Globus pallidus (tissue), 1 donor: ENCODE measurements at regions not wholly inside any gene's neighbourhood (a gene's known extent, or its start where the extent isn't known, plus 50 kb on each side); places are given as distances from the start of the nearest gene placed in this dataset.

Experiments
- DNase-seq: peaks from one replicate; pipeline ENCODE4 v3.0.0-alpha.2; 2015; ENCODE audit warnings: low spot score

DNA sequence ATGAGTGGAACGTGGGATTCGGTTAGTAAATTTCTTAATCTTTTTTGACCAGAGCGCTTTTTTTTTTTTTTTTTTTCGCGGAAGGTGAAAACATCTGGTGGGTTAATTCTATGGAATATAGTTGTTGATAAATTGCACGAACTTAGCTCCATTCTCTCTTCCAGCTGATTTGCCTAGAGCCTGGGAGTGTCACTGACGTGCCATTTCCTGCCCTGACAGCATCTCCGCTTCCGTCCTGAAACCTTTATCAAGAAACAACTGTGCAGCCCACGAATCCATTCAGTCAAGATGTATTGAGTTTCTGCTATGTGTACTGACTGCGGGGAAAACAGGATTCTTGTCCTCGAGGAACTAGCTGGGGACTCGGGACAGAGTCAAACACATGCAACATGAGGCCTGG lies 59.5 kb upstream of the TGM3 start:
- no peak for DNase-seq

DNA sequence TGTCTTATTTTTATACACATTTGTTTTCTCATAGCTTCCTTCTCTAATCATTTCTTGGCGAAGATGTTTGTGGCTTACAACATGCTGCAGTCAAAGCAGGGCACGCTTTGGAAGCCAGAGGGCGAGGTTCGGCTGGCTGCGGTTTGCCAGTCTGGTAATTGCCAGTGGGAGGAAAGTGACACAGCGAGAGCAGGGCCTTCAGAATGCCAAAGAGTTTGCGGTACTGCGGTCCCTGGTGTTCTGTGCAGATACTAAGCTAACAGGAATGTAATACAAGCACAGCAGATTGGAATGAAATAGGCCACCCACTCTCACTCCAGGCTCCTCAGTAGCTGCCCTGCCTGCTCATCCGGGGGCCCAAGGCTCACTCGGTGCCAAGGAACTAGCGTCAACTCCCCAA lies 58.7 kb upstream of the TGM3 start:
- no peak for DNase-seq

DNA sequence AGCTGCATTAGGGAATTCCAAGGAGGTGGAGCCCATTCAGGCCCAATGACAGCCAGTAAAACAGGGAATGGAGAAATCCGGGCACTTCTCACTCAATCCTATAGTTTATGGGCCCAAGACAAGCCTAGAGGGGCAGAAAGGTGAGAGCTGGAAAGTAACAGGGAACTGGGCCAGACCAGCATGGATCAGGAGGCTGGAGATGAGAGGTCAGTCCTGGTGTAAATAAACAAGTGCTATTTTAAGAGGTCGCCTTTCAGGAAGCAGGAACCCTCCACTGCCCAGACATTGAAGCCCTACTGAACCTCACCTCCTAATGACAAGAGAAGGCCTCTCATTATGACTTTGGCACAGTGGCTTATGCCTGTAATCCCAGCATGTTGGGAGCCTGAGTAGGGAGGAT lies 57.2 kb upstream of the TGM3 start:
- DNase-seq, result no peak

DNA sequence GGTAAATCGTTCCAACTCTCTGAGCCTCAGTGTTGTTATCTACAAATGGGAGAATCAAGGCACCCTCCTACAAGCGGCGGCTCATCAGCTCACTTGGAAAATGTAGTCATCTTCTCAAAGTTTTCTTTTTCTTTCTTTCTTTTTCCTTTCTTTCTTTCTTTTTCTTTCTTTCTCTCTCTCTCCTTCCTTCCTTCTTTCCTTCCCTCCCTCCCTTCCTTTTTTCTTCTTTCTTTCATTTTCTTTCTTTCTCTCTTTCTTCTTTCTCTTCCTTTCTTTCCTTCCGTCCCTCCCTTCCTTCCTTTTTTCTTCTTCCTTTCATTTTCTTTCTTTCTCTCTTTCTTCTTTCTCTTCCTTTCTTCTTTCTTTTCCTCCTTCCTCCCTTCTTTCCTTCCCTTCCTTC lies 55.0 kb upstream of the TGM3 start:
- no peak for DNase-seq

DNA sequence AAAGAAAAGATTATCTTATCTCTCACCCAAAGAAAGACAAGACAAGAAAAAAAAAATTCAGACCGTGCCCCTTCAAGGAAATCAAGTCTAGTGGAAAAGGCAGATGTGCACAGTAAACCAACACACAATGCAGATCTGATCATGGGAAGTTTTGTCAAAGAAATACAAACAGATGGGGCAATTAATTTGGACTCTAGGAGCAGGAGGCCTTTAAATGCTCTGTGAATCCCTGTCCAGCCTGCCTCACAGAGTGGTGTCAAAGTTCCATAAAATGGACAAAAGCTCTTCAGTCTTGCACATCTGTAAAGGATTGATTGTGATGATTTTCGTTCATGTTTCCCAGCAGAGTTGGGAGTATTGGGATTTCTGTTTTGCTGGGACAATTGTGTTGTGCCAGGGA lies 53.1 kb upstream of the TGM3 start:
- DNase-seq, result no peak

DNA sequence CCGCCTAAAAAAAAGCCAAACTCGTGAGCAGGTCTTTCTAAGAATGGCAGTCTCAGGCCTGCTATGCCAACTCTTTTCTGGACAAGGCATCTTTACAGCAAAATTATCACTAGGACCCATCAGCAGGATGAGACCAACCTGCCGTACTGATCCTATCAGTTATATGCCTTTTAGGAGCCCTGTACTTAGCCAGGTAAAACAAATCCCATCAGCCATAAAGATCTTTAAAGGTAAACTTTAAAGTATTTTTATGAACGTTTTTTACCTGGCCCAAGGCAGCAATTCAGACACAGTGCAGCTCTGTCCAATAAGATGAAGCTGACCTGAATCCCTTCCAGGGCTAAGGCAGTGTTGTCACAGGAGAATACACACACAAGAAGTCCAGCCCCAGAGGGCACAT lies 51.3 kb upstream of the TGM3 start:
- no peak for DNase-seq

DNA sequence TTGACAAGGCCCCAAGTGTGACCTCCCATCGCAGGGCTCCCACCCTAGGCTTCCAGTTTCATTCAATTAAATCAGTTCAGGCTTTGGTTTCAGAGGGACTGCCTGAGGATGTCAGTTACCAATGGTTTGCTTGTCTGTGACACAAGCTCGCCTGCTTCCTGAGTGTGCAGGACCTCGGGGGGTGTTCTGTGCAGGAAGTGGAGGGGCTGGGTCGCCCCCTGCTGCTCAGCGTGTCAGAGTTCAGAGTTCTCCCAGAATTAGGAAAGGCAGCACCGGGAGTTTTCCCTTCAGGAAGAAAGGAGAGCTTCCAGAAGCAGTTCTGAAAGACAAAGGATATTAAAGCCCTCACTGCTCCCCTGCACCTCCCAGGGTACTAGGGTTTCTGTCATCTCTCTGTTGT lies 50.8 kb upstream of the TGM3 start:
- DNase-seq, result no peak

DNA sequence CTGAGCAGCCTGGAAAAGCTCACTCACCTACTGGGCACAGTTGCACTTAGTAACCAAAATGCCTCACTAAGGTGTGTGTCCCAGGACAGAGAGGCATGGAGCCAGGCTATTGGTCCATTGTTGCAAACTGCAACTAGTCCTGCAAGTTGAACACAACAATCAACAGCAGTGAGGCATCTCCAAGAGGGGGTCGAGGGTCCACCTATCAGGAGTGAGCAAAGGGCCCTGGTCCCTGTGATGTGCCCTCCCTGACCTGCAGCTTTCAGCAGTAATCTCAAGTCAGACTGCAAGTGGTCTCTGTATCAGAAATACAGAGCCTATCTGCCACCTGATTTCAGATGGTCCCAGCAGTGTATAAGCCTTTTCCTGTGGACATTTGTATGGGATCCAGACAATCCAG lies 50.2 kb upstream of the TGM3 start:
- no peak for DNase-seq
